ENCODE measurements at regions not wholly inside any gene's neighbourhood (a gene's known extent, or its start where the extent isn't known, plus 50 kb on each side); places are given as distances from the start of the nearest gene placed in this dataset.

DNA sequence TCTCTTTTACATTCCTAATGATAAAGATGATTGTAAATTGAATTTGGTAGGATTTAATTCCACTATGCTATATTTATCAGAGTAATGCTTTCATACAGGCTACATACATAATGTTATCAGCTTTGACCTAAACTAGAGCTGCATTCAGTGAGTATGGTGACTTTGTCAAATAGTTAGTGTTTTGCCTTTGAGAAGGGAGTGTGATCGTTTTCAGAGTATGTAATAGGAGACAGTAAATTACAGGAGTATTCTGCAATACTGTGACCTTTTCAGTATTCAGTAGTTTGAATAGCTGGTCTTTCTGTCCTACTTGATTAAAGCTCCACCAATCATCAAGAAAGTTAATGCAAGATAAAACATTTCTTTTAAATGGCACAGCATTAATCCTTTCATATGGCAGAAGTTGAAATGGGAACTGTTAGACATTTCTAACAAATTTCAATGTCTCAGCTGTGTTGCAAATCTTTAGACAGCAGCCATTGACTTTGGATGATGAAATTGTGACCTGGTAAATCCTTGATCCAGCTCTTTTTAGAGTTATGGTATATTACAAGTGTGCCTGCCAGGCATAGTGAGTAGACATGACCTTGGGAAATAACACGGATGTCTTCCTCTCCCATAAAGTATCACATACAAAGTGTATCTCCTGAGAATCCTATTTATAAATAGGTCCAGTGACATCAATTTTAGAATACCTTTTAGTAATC, 455.3 kb downstream of the KCTD8 start:
- no peak overlapping the region for H3K4me3 Mint-ChIP-seq
- TF ChIP-seq, protein P1, sequence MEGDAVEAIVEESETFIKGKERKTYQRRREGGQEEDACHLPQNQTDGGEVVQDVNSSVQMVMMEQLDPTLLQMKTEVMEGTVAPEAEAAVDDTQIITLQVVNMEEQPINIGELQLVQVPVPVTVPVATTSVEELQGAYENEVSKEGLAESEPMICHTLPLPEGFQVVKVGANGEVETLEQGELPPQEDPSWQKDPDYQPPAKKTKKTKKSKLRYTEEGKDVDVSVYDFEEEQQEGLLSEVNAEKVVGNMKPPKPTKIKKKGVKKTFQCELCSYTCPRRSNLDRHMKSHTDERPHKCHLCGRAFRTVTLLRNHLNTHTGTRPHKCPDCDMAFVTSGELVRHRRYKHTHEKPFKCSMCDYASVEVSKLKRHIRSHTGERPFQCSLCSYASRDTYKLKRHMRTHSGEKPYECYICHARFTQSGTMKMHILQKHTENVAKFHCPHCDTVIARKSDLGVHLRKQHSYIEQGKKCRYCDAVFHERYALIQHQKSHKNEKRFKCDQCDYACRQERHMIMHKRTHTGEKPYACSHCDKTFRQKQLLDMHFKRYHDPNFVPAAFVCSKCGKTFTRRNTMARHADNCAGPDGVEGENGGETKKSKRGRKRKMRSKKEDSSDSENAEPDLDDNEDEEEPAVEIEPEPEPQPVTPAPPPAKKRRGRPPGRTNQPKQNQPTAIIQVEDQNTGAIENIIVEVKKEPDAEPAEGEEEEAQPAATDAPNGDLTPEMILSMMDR (conservative IDR thresholded peaks at IDR 0.05) = no peak
- no peaks in the 10 kb centered on the region for H3K9me3 Mint-ChIP-seq
- H3K36me3 Mint-ChIP-seq = no peaks in the 10 kb centered on the region
- no peak overlapping the region for H3K27ac Mint-ChIP-seq
- no peak for DNase-seq (ENCODE audit: extremely low spot score, unreplicated experiment)
- peaks cover 4% of the 10 kb centered on the region for H3K4me1 Mint-ChIP-seq (ENCODE audit: unreplicated experiment)
- no peaks in the 10 kb centered on the region for H3K27me3 Mint-ChIP-seq

DNA sequence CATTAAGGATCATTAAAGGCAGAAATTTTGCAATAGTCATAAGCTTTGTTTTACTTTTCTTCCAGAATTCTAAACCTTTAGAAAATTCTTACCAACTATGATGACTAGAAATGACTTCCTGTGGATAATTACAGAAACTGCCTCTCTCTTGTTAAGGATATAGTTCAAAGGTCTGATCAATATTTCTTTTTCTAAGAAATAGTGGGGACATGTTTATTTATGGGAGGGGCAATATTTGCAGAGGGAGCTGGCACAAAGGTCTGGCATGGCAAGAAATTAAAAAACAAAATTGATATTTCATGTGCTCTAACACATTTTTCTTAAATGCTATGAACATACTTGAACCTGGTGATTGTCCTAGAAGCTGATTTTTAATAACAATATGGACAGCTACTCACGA, 448.9 kb downstream of the KCTD8 start:
- Mint-ChIP-seq H3K27me3 (no peaks in the 10 kb centered on the region), H3K4me3 (no peak overlapping the region), H3K9me3 (no peaks in the 10 kb centered on the region), H3K4me1 (ENCODE audit: unreplicated experiment) (no peaks in the 10 kb centered on the region), H3K36me3 (no peaks in the 10 kb centered on the region), H3K27ac (no peak overlapping the region)
- DNase-seq (ENCODE audit: extremely low spot score, unreplicated experiment) = no peak
- TF ChIP-seq, protein P1 (conservative IDR thresholded peaks at IDR 0.05) = no peak

DNA sequence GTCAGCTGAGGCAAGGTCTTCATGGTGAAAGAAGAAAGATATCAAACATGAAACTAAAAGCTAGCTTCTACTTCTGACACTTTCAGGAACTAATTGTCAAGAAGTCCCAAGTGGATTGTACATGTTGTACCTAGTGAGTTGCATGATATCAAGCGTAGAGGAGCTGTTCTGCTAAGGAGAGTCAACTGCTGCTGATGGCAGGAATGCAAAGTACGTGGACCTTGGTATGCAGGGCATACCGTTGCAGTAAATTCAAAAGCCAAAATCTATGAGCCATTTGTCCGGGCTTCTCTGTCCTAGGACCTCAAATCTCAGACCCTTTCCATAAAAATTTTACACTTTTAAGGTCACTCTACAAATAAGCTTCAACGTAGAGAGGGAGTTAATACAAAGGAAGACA, 446.2 kb downstream of the KCTD8 start:
- H3K27ac Mint-ChIP-seq = no peak overlapping the region
- H3K4me1 Mint-ChIP-seq (ENCODE audit: unreplicated experiment) = no peaks in the 10 kb centered on the region
- no peaks in the 10 kb centered on the region for H3K27me3 Mint-ChIP-seq
- no peaks in the 10 kb centered on the region for H3K9me3 Mint-ChIP-seq
- TF ChIP-seq, protein P1 (conservative IDR thresholded peaks at IDR 0.05) = no peak
- no peak overlapping the region for H3K4me3 Mint-ChIP-seq
- H3K36me3 Mint-ChIP-seq = no peaks in the 10 kb centered on the region
- DNase-seq (ENCODE audit: extremely low spot score, unreplicated experiment) = no peak

DNA sequence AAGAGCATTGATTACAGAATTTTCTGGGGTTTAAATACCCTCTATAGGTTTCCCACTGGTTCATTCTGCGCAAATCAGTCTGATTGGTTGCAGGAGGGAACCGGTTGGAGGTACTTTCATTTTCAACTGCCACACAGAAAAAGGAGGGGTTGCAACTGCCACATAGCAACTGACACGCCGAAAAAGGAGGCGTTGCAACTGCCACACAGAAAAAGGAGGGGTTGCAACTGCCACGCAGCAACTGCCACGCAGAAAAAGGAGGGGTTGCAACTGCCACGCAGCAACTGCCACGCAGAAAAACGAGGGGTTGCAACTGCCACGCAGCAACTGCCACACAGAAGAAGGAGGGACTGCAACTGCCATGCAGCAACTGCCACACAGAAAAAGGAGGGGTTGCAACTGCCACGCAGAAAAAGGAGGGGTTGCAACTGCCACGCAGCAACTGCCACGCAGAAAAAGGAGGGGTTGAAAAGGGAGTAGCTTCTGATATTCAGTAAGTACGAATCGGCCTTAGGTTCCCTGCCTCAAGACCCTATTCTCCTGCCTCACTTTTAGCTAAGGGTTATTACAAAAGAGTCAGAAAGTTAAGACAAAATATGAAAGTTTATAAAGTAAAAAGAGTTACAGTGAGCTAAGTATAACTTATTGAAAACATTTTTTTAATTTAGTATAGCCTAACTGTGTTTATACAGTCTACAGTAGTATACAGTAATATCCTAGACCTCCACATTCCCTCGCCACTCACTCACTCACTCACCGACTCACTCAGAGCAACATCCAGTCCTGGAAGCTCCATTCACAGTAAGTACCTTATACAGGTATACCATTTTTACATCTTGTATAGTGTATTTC, 431.8 kb downstream of the KCTD8 start:
- no peak for DNase-seq (ENCODE audit: extremely low spot score, unreplicated experiment)
- Mint-ChIP-seq H3K9me3 (no peaks in the 10 kb centered on the region), H3K27me3 (no peaks in the 10 kb centered on the region), H3K4me1 (ENCODE audit: unreplicated experiment) (no peaks in the 10 kb centered on the region), H3K4me3 (no peak overlapping the region), H3K36me3 (no peaks in the 10 kb centered on the region), H3K27ac (no peak overlapping the region)
- TF ChIP-seq, protein P1 (conservative IDR thresholded peaks at IDR 0.05) = no peak

DNA sequence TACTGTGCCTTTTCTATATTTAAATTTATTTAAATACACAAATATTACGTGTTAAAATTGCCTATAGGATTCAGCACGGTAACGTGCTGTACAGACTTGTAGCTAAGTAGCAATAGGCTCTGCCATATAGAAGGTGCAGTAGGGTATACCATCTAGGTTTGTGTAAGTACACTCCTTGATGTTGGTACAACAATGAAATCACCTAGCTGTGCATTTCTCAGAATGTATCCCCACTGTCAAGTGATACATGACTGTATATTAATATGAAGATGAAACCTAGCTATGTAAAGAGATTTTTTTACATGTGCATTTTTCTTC, 431.2 kb downstream of the KCTD8 start:
- Mint-ChIP-seq H3K4me3 (no peak overlapping the region), H3K36me3 (no peaks in the 10 kb centered on the region), H3K9me3 (no peaks in the 10 kb centered on the region), H3K27ac (no peak overlapping the region), H3K27me3 (no peaks in the 10 kb centered on the region), H3K4me1 (ENCODE audit: unreplicated experiment) (no peaks in the 10 kb centered on the region)
- TF ChIP-seq, protein P1 (conservative IDR thresholded peaks at IDR 0.05) = no peak
- no peak for DNase-seq (ENCODE audit: extremely low spot score, unreplicated experiment)
